GM12878 (cell line): ENCODE measurements at regions not wholly inside any gene's neighbourhood (a gene's known extent, or its start where the extent isn't known, plus 50 kb on each side); places are given as distances from the start of the nearest gene placed in this dataset.

ENCODE experiments used
- ATAC-seq: fragments of 200-7000 bp; cut with Tn5 transposase; 3 replicates; pipeline ENCODE4 v1.9.1; 2020; ENCODE audit warnings: mild to moderate bottlenecking, moderate library complexity
- BruUV-seq: library from RNA; stranded (reverse); fragments of 400-500 nt; replicated peaks from 2 replicates; lab custom pipeline; 2021; lab: Mats Ljungman, UMichigan
- CTCF ChIA-PET: fragments of 300-600 bp; sonication (Branson Sonifier 250); formaldehyde crosslinking; extraction: SDS; loops from one replicate; lab custom pipeline; 2021; ENCODE audit warnings: inconsistent platforms; lab: Yijun Ruan, JAX
- POLR2A ChIA-PET: fragments of 350-600 bp; formaldehyde crosslinking; extraction: SDS; loops from one replicate; lab custom pipeline; 2021; ENCODE audit warnings: inconsistent platforms; lab: Charles Lee
- RAD21 ChIA-PET: fragments of 300-600 bp; sonication (Branson Sonifier 250); formaldehyde crosslinking; loops from one replicate; lab custom pipeline; 2023; ENCODE audit warnings: antibody characterized with exemption; ENCODE audit not compliant: unreplicated experiment; lab: Charles Lee
- SMC1A ChIA-PET: fragments of 300-600 bp; sonication (Branson Sonifier 250); formaldehyde crosslinking; loops from one replicate; lab custom pipeline; 2023; ENCODE audit not compliant: unreplicated experiment, uncharacterized antibody; lab: Charles Lee
- DNase-seq: peaks from one replicate; pipeline ENCODE4 v3.0.0-alpha.2; 2011; ENCODE audit warnings: low read depth, low spot score
- FAIRE-seq: peaks from 3 replicates; lab custom pipeline; 2011; peaks lifted over from hg19 to GRCh38; lab: Jason Lieb, UNC
- H2AFZ ChIP-seq: 2 replicates; pipeline ENCODE4 v1.6.0; 2011; ENCODE audit warnings: low read depth, low read length, control low read depth; ENCODE audit not compliant: control insufficient read depth
- H3K27ac ChIP-seq: 2 replicates; pipeline ENCODE4 v1.5.1; 2011; ENCODE audit warnings: control low read depth; ENCODE audit not compliant: control insufficient read depth, insufficient read depth
- H3K27me3 ChIP-seq, 2 experiments: replicated peaks in 1 of 2; 2 replicates each; pipeline versions ENCODE4 v1.6.0 to v1.6.1; 2011; ENCODE audit warnings: low read length in 1 of 2; ENCODE audit not compliant: control insufficient read depth in 2 of 2, insufficient read depth in 2 of 2
- H3K36me3 ChIP-seq, 2 experiments: 2 replicates each; pipeline ENCODE4 v1.5.1; 2011; ENCODE audit warnings: low read length in 1 of 2; ENCODE audit not compliant: control insufficient read depth in 2 of 2, insufficient read depth in 2 of 2
- H3K4me1 ChIP-seq: 2 replicates; pipeline ENCODE4 v1.6.1; 2011; ENCODE audit warnings: mild to moderate bottlenecking, low read length, moderate library complexity, mixed read lengths; ENCODE audit not compliant: control insufficient read depth, insufficient read depth
- H3K4me2 ChIP-seq: 2 replicates; pipeline ENCODE4 v1.6.0; 2011; ENCODE audit warnings: control low read depth; ENCODE audit not compliant: control insufficient read depth, insufficient read depth
- H3K4me3 ChIP-seq: fragments of 200-600 bp; sonication (generic); 2 replicates; pipeline ENCODE4 v1.5.1; 2016
- H3K79me2 ChIP-seq: 2 replicates; pipeline ENCODE4 v1.6.0; 2011; ENCODE audit warnings: low read length; ENCODE audit not compliant: control insufficient read depth, insufficient read depth
- H3K9ac ChIP-seq: 2 replicates; pipeline ENCODE4 v1.8.0; 2011; ENCODE audit warnings: low read length, control low read depth, mixed read lengths; ENCODE audit not compliant: control insufficient read depth, insufficient read depth
- H3K9me3 ChIP-seq: replicated peaks from 3 replicates; pipeline ENCODE4 v1.5.1; 2011; ENCODE audit warnings: mild to moderate bottlenecking, low read length; ENCODE audit not compliant: control insufficient read depth, insufficient read depth
- H4K20me1 ChIP-seq: 2 replicates; pipeline ENCODE4 v1.6.0; 2011; ENCODE audit not compliant: control insufficient read depth, insufficient read depth
- ATF3 ChIP-seq: IDR thresholded peaks from 2 replicates; pipeline ENCODE4 v1.6.1; 2011; ENCODE audit warnings: low read depth, mild to moderate bottlenecking, low read length, moderate library complexity, borderline replicate concordance; ENCODE audit errors: extremely low read depth
- ATF7 ChIP-seq: fragments of 450-650 bp; IDR thresholded peaks from 2 replicates; pipeline ENCODE4 v1.6.1; 2016; ENCODE audit warnings: low read depth, mild to moderate bottlenecking
- CBFB ChIP-seq: IDR thresholded peaks from 2 replicates; pipeline ENCODE4 v1.6.1; 2016; ENCODE audit warnings: antibody characterized with exemption, low read depth
- CBX5 ChIP-seq: sonication (generic); IDR thresholded peaks from 2 replicates; pipeline ENCODE4 v1.6.1; 2016; ENCODE audit warnings: low read depth, moderate library complexity, mild to moderate bottlenecking, inconsistent platforms
- E2F4 ChIP-seq: IDR thresholded peaks from 2 replicates; pipeline ENCODE4 v1.6.1; 2012; ENCODE audit warnings: low read depth, low read length, improper control_type of control experiment
- E4F1 ChIP-seq: fragments of 450-650 bp; IDR thresholded peaks from 2 replicates; pipeline ENCODE4 v1.6.1; 2018; ENCODE audit warnings: borderline replicate concordance, mild to moderate bottlenecking; ENCODE audit not compliant: partially characterized antibody
- KLF5 ChIP-seq: fragments of 450-650 bp; IDR thresholded peaks from 2 replicates; pipeline ENCODE4 v1.6.1; 2014; ENCODE audit warnings: mild to moderate bottlenecking; ENCODE audit not compliant: partially characterized antibody
- MAX ChIP-seq: IDR thresholded peaks from 2 replicates; pipeline ENCODE4 v1.6.1; 2012; ENCODE audit warnings: low read depth, low read length, improper control_type of control experiment
- NBN ChIP-seq: fragments of 450-650 bp; IDR thresholded peaks from 2 replicates; pipeline ENCODE4 v1.6.1; 2016
- NFXL1 ChIP-seq: fragments of 450-650 bp; IDR thresholded peaks from 2 replicates; pipeline ENCODE4 v1.6.1; 2017; ENCODE audit warnings: antibody characterized with exemption, mild to moderate bottlenecking, borderline replicate concordance
- NR2C1 ChIP-seq: fragments of 450-650 bp; IDR thresholded peaks from 2 replicates; pipeline ENCODE4 v1.6.1; 2017; ENCODE audit warnings: antibody characterized with exemption, mild to moderate bottlenecking, moderate library complexity
- RB1 ChIP-seq: fragments of 450-650 bp; formaldehyde crosslinking; IDR thresholded peaks from 2 replicates; pipeline ENCODE4 v1.6.1; 2017; ENCODE audit warnings: mild to moderate bottlenecking, borderline replicate concordance
- SIN3A ChIP-seq: IDR thresholded peaks from 2 replicates; pipeline ENCODE4 v1.6.1; 2012; ENCODE audit warnings: low read depth, low read length, improper control_type of control experiment
- SUPT20H ChIP-seq: IDR thresholded peaks from 2 replicates; pipeline ENCODE4 v1.6.1; 2011; ENCODE audit warnings: low read depth, mild to moderate bottlenecking, low read length, moderate library complexity, borderline replicate concordance; ENCODE audit not compliant: control insufficient read depth
- TARDBP ChIP-seq: IDR thresholded peaks from 2 replicates; pipeline ENCODE4 v1.6.1; 2016; ENCODE audit warnings: borderline replicate concordance
- YBX1 ChIP-seq: fragments of 450-650 bp; IDR thresholded peaks from 2 replicates; pipeline ENCODE4 v1.6.1; 2016; ENCODE audit warnings: antibody characterized with exemption
- YY1 ChIP-seq: IDR thresholded peaks from 2 replicates; pipeline ENCODE4 v1.6.1; 2011; ENCODE audit warnings: low read depth, mild to moderate bottlenecking, low read length
- ZNF24 ChIP-seq: fragments of 450-650 bp; IDR thresholded peaks from 2 replicates; pipeline ENCODE4 v1.6.1; 2017; ENCODE audit warnings: antibody characterized with exemption, mild to moderate bottlenecking
- WGBS: methylation state at CpG from one replicate; pipeline ENCODE4 v1.1.6; 2016; ENCODE audit warnings: low lambda C conversion rate; ENCODE audit not compliant: insufficient replicate concordance, insufficient coverage; ENCODE audit errors: missing lambda C conversion rate; 5-methylcytosine and 5-hydroxymethylcytosine counted together
- in situ Hi-C: fragments of 300-500 bp; cut with MboI; formaldehyde crosslinking; loops from 9 replicates; pipeline ENCODE4 v1.14.3; 2018; ENCODE audit warnings: mixed read lengths
- intact Hi-C: fragments of 100-400 bp; cut with micrococcal nuclease; formaldehyde crosslinking; loops from one replicate; pipeline ENCODE4 v1.14.2; 2022; ENCODE audit not compliant: unreplicated experiment

- ChIA-PET CTCF (no interaction called here), RAD21 (no interaction called here), SMC1A (no interaction called here), POLR2A (no interaction called here)
- in situ Hi-C loops, result no loop called here
- Histone ChIP-seq H3K9me3 (no peaks in the 10 kb centered on the region; the same call in 2 of the 3 replicates), H3K27me3 (no peaks in the 10 kb centered on the region), H3K27ac (no peak overlapping the region), H3K9ac (no peak overlapping the region), H3K4me1 (no peaks in the 10 kb centered on the region), H3K4me3 (no peak overlapping the region), H3K4me2 (no peak overlapping the region), H3K36me3 (no peaks in the 10 kb centered on the region), H3K79me2 (no peaks in the 10 kb centered on the region), H4K20me1 (no peaks in the 10 kb centered on the region), H2AFZ (no peak overlapping the region)
- ATAC-seq (no peak), DNase-seq (no peak), FAIRE-seq (no peak)
- 0% methylated on average over 1 of the region's 1 CpG for WGBS
- intact Hi-C loops, result no loop called here
- TF ChIP-seq KLF5 (no peak), CBX5 (no peak), E2F4 (no peak), ATF7 (no peak), ATF3 (no peak), ZNF24 (no peak), YY1 (no peak), E4F1 (no peak), SIN3A (no peak), NFXL1 (no peak), RB1 (no peak), NR2C1 (no peak), SUPT20H (no peak), TARDBP (no peak), NBN (no peak), MAX (no peak), YBX1 (no peak), CBFB (no peak)
- BruUV-seq, result no TSS peak
Observed at GRCh38 chr3:144102421-144102820, 130.8 kb downstream of the DIPK2A start.
